LNCaP clone FGC (cell line): ENCODE measurements at regions not wholly inside any gene's neighbourhood (a gene's known extent, or its start where the extent isn't known, plus 50 kb on each side); places are given as distances from the start of the nearest gene placed in this dataset.

Source experiments
- DNase-seq: peaks from one replicate; pipeline ENCODE4 v3.0.0-alpha.2; 2011; ENCODE audit warnings: low read depth
- H3K4me3 ChIP-seq: 2 replicates; pipeline ENCODE4 v1.5.1; 2011; ENCODE audit warnings: mild to moderate bottlenecking, low read depth, low read length, control low read depth
- TF ChIP-seq, protein P1 (sequence below): IDR thresholded peaks from 2 replicates; pipeline ENCODE4 v1.5.1; 2012; ENCODE audit warnings: mild to moderate bottlenecking; ENCODE audit not compliant: control insufficient read depth, insufficient read depth; ENCODE audit errors: extremely low read depth

DNA sequence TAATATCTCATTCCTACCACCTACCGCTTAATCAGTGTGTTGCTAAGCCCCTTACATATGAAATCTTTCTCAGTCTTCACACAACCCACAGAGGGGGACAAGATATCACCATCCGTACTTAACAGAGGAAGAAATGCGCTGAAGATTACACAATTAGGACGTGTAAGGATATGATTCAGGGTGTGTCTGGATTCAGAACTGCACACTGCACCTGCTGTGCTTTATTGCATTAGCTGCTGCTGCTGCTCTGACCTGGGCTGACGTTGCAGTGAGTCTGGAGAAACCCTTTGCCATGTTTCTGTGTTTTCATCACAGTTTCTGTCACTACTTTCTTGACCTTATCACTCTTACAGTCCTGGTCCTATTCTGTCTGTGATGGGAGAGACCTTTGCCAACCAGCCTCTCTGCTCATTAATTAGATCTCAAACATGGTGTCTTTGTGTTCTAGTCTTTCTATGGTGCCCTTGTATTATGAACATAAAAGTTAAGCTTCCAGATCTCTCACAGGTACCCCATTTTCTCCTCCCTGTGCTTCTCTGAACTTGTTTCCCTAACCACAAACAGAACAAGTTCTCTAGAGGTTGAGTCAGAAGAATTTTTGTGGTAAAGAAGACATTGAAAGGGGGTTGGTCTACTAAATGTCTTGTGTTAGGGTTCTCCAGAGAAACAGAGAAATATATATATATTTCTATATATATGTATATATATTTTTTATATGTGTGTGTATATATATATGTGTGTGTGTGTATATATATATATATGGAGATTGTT is 92.9 kb upstream of the CYP1B1 start:
- TF ChIP-seq, protein P1, sequence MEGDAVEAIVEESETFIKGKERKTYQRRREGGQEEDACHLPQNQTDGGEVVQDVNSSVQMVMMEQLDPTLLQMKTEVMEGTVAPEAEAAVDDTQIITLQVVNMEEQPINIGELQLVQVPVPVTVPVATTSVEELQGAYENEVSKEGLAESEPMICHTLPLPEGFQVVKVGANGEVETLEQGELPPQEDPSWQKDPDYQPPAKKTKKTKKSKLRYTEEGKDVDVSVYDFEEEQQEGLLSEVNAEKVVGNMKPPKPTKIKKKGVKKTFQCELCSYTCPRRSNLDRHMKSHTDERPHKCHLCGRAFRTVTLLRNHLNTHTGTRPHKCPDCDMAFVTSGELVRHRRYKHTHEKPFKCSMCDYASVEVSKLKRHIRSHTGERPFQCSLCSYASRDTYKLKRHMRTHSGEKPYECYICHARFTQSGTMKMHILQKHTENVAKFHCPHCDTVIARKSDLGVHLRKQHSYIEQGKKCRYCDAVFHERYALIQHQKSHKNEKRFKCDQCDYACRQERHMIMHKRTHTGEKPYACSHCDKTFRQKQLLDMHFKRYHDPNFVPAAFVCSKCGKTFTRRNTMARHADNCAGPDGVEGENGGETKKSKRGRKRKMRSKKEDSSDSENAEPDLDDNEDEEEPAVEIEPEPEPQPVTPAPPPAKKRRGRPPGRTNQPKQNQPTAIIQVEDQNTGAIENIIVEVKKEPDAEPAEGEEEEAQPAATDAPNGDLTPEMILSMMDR: no peak
- H3K4me3 ChIP-seq: no peak overlapping the region
- no peak for DNase-seq

DNA sequence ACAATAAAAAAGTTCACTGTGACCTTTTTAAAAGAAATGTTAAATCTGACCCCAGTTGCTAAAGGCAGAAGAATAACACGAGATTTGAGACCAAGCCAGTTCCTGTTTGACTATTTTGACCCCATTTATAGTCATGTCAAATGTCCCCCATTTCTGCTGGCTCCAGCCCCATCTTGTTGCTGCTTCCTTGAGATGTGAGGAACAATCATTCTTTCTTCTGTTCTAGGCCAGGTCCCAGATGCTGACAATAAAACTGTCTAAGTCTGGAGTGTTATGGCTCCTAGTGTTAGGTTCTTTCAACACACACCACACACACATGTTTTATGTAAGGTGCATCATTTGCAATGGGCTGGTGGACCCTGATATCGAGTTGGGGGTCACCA is 92.0 kb upstream of the CYP1B1 start:
- no peak overlapping the region for H3K4me3 ChIP-seq
- no peak for DNase-seq
- TF ChIP-seq, protein P1: no peak

DNA sequence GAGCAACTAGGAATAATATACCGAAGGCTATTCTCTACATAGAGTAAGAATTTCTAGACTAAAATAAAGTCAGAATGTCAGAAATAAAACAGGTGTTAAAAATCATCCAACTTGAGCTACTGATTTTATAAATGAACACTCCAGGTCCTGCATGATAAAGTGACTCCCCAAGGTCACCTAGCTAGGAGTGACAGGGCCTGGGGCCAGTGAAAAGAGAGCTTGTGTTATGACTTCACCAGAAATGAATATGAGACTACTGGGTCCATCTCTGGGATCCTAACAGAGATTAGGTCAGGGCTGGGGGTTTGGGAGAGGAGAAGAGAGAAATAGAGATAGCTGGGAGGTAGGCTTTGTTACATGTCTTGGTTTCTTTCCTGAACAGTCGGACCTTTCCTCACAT is 89.7 kb upstream of the CYP1B1 start:
- H3K4me3 ChIP-seq: no peak overlapping the region
- TF ChIP-seq, protein P1: no peak
- no peak for DNase-seq

DNA sequence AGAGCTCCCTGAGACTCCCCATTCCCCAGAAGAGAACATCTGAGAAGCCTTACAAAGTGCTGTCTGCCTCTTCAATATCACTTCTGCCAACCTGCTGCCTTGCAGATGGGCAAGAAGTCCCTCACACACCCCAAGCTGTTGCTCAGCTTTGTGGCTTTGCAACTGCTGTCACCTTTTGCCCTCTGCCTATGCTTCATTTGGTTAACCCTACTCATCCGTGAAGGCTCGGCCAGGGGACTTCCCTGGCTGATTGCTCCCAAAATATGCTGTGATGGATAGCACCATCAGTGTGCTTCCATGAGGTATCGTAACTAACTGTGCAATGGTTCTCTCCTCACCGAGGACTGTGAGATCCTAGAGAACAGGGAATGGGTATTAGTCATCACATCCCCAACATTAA is 88.9 kb upstream of the CYP1B1 start:
- TF ChIP-seq, protein P1: no peak
- H3K4me3 ChIP-seq: no peak overlapping the region
- DNase-seq: no peak

DNA sequence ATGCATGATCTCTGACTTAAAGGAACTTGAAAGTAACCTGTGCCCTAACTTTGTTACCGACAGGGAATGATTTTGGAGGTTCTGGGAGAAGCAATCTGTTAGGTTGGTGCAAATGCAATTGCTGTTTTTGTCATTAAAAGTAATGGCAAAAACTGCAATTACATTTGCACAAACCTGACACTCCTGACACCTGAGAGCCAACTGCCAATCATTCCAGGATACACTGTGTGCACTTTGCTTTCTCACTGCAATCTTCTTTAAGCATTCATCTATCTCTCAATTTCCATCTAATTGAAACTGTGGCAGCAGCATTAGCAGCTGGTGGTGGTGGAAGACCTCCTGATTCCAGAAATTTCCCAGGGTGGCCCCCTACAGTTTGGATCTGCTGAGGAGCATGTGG is 87.6 kb upstream of the CYP1B1 start:
- no peak overlapping the region for H3K4me3 ChIP-seq
- TF ChIP-seq, protein P1: no peak
- DNase-seq: no peak

DNA sequence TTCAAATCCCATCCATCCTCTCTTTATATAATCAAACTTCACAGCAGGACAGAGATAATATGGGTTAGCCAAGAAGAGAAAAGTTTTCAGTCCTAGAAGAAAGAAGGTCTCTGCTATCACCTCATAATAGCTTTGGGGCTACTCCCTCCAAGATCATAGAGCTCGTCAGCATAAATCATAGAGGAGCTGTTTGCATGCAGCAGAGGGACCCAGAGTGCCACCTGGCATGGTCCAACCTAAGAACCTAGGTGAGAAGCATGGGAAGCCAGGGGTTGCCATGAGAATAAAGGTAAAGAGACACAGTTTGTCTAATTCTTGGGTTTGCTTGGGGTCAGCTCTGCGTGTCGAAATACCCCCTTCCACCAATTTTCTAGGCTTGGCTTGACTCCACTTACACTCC is 87.1 kb upstream of the CYP1B1 start:
- TF ChIP-seq, protein P1: 0 out of 2 replicates have a peak, but pooled peaks have one; percentile 2
- no peak overlapping the region for H3K4me3 ChIP-seq
- no peak for DNase-seq

DNA sequence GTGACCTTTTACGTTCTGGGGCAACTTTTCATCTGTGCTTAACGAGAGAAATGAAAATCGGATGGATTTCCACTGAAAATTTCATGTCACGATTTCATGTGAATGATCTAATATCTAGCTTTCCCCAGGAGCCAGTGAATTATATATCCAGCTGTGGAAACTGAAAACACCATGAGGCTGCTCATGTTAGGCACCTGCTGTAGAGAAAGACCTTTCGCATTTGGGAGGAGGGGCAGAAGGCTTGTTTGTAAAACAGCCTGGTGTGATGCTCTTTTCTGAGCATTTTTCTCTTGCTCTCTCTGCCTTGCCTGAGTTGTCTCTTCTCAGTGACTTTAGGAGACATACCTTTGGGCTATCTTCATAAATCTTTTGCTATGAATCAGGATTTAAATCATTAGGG is 84.6 kb upstream of the CYP1B1 start:
- DNase-seq: no peak
- H3K4me3 ChIP-seq: no peak overlapping the region
- TF ChIP-seq, protein P1: no peak
